ENCODE measurements at regions not wholly inside any gene's neighbourhood (a gene's known extent, or its start where the extent isn't known, plus 50 kb on each side); places are given as distances from the start of the nearest gene placed in this dataset.

GRCh38 chr16:86657972-86658371 is 79.6 kb downstream of the FOXL1 start:
- Histone ChIP-seq H3K27ac (no peak overlapping the region), H3K4me3 (ENCODE audit: low read depth in 1 of 2, low read length in 1 of 2) (no peak overlapping the region), H3K36me3 (no peaks in the 10 kb centered on the region), H3K4me1 (ENCODE audit: control insufficient read depth in 1 of 2, insufficient read depth in 1 of 2, low read depth in 1 of 2, low read length in 1 of 2) (no peaks in the 10 kb centered on the region), H3K27me3 (no peaks in the 10 kb centered on the region), H3K9me3 (no peaks in the 10 kb centered on the region)
- TF ChIP-seq CTCF (IDR thresholded peaks at IDR 0.05): no peak

GRCh38 chr16:86660623-86661022 is 82.3 kb downstream of the FOXL1 start:
- H3K36me3 ChIP-seq: no peaks in the 10 kb centered on the region
- H3K27ac ChIP-seq: no peak overlapping the region
- H3K4me1 ChIP-seq (ENCODE audit: control insufficient read depth in 1 of 2, insufficient read depth in 1 of 2, low read depth in 1 of 2, low read length in 1 of 2): no peaks in the 10 kb centered on the region
- peaks cover 13% of the 10 kb centered on the region for H3K27me3 ChIP-seq
- H3K4me3 ChIP-seq (ENCODE audit: low read depth in 1 of 2, low read length in 1 of 2): no peak overlapping the region
- H3K9me3 ChIP-seq: no peaks in the 10 kb centered on the region
- TF ChIP-seq CTCF (IDR thresholded peaks at IDR 0.05): no peak

GRCh38 chr16:86661706-86662105 is 83.4 kb downstream of the FOXL1 start:
- Histone ChIP-seq H3K27me3 (peaks cover 16% of the 10 kb centered on the region), H3K36me3 (no peaks in the 10 kb centered on the region), H3K9me3 (no peaks in the 10 kb centered on the region), H3K27ac (no peak overlapping the region), H3K4me3 (ENCODE audit: low read depth in 1 of 2, low read length in 1 of 2) (no peak overlapping the region), H3K4me1 (ENCODE audit: control insufficient read depth in 1 of 2, insufficient read depth in 1 of 2, low read depth in 1 of 2, low read length in 1 of 2) (no peaks in the 10 kb centered on the region)
- no peak for TF ChIP-seq CTCF (IDR thresholded peaks at IDR 0.05)

DNA sequence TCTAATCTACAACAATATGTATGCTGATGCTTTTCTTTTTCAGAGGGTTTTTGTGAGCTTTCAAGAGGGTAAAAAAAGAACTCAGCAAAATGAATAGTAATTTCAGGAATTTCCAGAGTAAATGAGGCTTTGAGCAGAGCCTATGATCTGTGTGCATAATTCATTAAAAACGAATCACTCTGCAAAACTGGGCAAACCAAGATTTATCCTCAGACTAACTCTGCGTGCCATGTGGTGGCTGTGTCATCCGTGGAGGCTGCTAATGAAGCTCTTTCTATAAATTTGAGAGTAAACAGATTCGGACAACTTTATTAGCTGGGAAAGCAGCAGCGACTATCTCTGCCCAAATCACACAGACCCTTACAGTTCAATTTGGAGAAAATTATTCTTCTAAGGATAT is 83.8 kb downstream of the FOXL1 start:
- Histone ChIP-seq H3K27me3 (peaks cover 21% of the 10 kb centered on the region), H3K9me3 (no peaks in the 10 kb centered on the region), H3K27ac (no peak overlapping the region), H3K36me3 (no peaks in the 10 kb centered on the region), H3K4me1 (ENCODE audit: control insufficient read depth in 1 of 2, insufficient read depth in 1 of 2, low read depth in 1 of 2, low read length in 1 of 2) (no peaks in the 10 kb centered on the region), H3K4me3 (ENCODE audit: low read depth in 1 of 2, low read length in 1 of 2) (no peak overlapping the region)
- no peak for TF ChIP-seq CTCF (IDR thresholded peaks at IDR 0.05)

DNA sequence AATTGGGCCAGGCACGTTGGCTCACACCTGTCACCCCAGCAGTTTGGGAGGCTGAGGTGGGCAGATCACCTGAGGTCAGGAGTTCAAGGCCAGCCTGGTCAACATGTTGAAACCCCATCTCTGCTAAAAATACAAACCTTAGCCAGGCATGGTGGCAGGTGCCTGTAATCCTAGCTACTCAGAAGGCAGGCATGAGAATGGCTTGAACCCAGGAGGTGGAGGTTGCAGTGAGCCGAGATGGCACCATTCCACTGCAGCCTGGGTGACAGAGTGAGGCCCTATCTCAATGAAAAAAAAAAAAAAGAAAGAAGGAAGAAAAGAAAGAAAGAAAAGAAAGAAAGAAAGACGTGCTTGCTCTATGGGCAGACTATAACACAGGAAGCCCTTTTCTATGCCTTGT is 84.4 kb downstream of the FOXL1 start:
- H3K27ac ChIP-seq: no peak overlapping the region
- no peak for TF ChIP-seq CTCF (IDR thresholded peaks at IDR 0.05)
- H3K36me3 ChIP-seq: no peaks in the 10 kb centered on the region
- peaks cover 22% of the 10 kb centered on the region for H3K27me3 ChIP-seq
- H3K9me3 ChIP-seq: no peaks in the 10 kb centered on the region
- H3K4me1 ChIP-seq (ENCODE audit: control insufficient read depth in 1 of 2, insufficient read depth in 1 of 2, low read depth in 1 of 2, low read length in 1 of 2): no peaks in the 10 kb centered on the region
- no peak overlapping the region for H3K4me3 ChIP-seq (ENCODE audit: low read depth in 1 of 2, low read length in 1 of 2)

Data from neutrophil (primary cell).